DND-41 (cell line): ENCODE measurements at regions not wholly inside any gene's neighbourhood (a gene's known extent, or its start where the extent isn't known, plus 50 kb on each side); places are given as distances from the start of the nearest gene placed in this dataset.

Experiments used
- ATAC-seq: fragments of 200-7000 bp; cut with Tn5 transposase; 3 replicates; pipeline ENCODE4 v1.9.1; 2021; ENCODE audit warnings: low read depth; ENCODE audit not compliant: insufficient read depth
- DNase-seq: peaks from one replicate; pipeline ENCODE4 v3.0.0-alpha.2; 2020
- H2AFZ ChIP-seq: 2 replicates; pipeline ENCODE4 v1.6.0; 2012; ENCODE audit warnings: low read depth, low read length
- H3K27ac ChIP-seq: 2 replicates; pipeline ENCODE4 v1.5.1; 2012; ENCODE audit warnings: low read length, inconsistent platforms
- H3K27me3 ChIP-seq: fragments of 200-600 bp; sonication (generic); 2 replicates; pipeline ENCODE4 v1.6.0; 2012; ENCODE audit warnings: low read length, mild to moderate bottlenecking, inconsistent platforms; ENCODE audit not compliant: insufficient read depth, poor library complexity
- H3K36me3 ChIP-seq: 2 replicates; pipeline ENCODE4 v1.5.1; 2012; ENCODE audit warnings: low read length, inconsistent platforms; ENCODE audit not compliant: insufficient read depth
- H3K4me1 ChIP-seq: 2 replicates; pipeline ENCODE4 v1.5.1; 2012; ENCODE audit warnings: mild to moderate bottlenecking, low read length; ENCODE audit not compliant: insufficient read depth
- H3K4me2 ChIP-seq: 2 replicates; pipeline ENCODE4 v1.6.0; 2012; ENCODE audit warnings: mild to moderate bottlenecking, moderate library complexity, low read length, inconsistent platforms; ENCODE audit not compliant: insufficient read depth
- H3K4me3 ChIP-seq, 2 experiments: fragments of 200-600 bp in 1 of 2; shearing (Covaris generic) in 1 of 2; 2 replicates each; pipeline ENCODE4 v1.5.1; 2012 to 2016; ENCODE audit warnings: inconsistent platforms in 2 of 2, low read length in 2 of 2, mild to moderate bottlenecking in 2 of 2, low read depth in 1 of 2, moderate library complexity in 1 of 2
- H3K79me2 ChIP-seq: 2 replicates; pipeline ENCODE4 v1.6.0; 2012; ENCODE audit warnings: low read length, inconsistent platforms; ENCODE audit not compliant: insufficient read depth
- H3K9ac ChIP-seq: 2 replicates; pipeline ENCODE4 v1.6.0; 2012; ENCODE audit warnings: low read depth, mild to moderate bottlenecking, inconsistent platforms, low read length, moderate library complexity
- H3K9me3 ChIP-seq: 2 replicates; pipeline ENCODE4 v1.5.1; 2012; ENCODE audit warnings: low read length, moderate library complexity, mild to moderate bottlenecking, inconsistent platforms; ENCODE audit not compliant: insufficient read depth, severe bottlenecking
- H4K20me1 ChIP-seq: 2 replicates; pipeline ENCODE4 v1.6.0; 2012; ENCODE audit warnings: low read length; ENCODE audit not compliant: insufficient read depth
- CTCF ChIP-seq: IDR thresholded peaks from 2 replicates; pipeline ENCODE4 v1.5.1; 2012; ENCODE audit warnings: borderline replicate concordance, low read length, moderate library complexity, mild to moderate bottlenecking; ENCODE audit not compliant: poor library complexity, severe bottlenecking; ENCODE audit errors: extremely low read depth
- EZH2 ChIP-seq: IDR thresholded peaks from 3 replicates; pipeline ENCODE4 v1.6.1; 2012; ENCODE audit warnings: borderline replicate concordance, low read depth, mild to moderate bottlenecking, moderate library complexity, low read length, inconsistent platforms; ENCODE audit not compliant: severe bottlenecking

GRCh38 chr15:47639042-47639441 lies 78.3 kb upstream of the SEMA6D start:
- Histone ChIP-seq H3K9me3 (no peaks in the 10 kb centered on the region), H3K9ac (no peak overlapping the region), H3K27ac (no peak overlapping the region), H3K4me3 (no peak overlapping the region), H3K36me3 (no peaks in the 10 kb centered on the region), H3K4me2 (no peak overlapping the region), H2AFZ (no peak overlapping the region), H3K79me2 (no peaks in the 10 kb centered on the region), H3K27me3 (no peaks in the 10 kb centered on the region), H4K20me1 (no peaks in the 10 kb centered on the region), H3K4me1 (no peaks in the 10 kb centered on the region)
- ATAC-seq (no peak), DNase-seq (no peak)
- TF ChIP-seq CTCF (no peak), EZH2 (no peak)

- no peak for ATAC-seq
Observed at GRCh38 chr15:47640079-47640478, 77.2 kb upstream of the SEMA6D start.

GRCh38 chr15:47640901-47641300 lies 76.4 kb upstream of the SEMA6D start:
- Histone ChIP-seq H3K4me1 (no peaks in the 10 kb centered on the region), H3K9ac (no peak overlapping the region), H3K4me2 (no peak overlapping the region), H3K27ac (no peak overlapping the region), H3K36me3 (no peaks in the 10 kb centered on the region), H3K27me3 (no peaks in the 10 kb centered on the region), H4K20me1 (no peaks in the 10 kb centered on the region), H2AFZ (no peak overlapping the region), H3K9me3 (no peaks in the 10 kb centered on the region), H3K79me2 (no peaks in the 10 kb centered on the region), H3K4me3 (no peak overlapping the region)
- TF ChIP-seq EZH2 (no peak), CTCF (no peak)
- DNase-seq: no peak
- no peak for ATAC-seq

More at GRCh38 chr15:47640079-47640478, 77.2 kb upstream of the SEMA6D start:
- Histone ChIP-seq H2AFZ (no peak overlapping the region), H3K9ac (no peak overlapping the region), H4K20me1 (no peaks in the 10 kb centered on the region), H3K27ac (no peak overlapping the region), H3K79me2 (no peaks in the 10 kb centered on the region), H3K4me3 (no peak overlapping the region), H3K4me2 (no peak overlapping the region), H3K36me3 (no peaks in the 10 kb centered on the region), H3K9me3 (no peaks in the 10 kb centered on the region), H3K4me1 (no peaks in the 10 kb centered on the region), H3K27me3 (no peaks in the 10 kb centered on the region)
- no peak for DNase-seq
- TF ChIP-seq EZH2 (no peak), CTCF (no peak)

- ATAC-seq: no peak
Observed at GRCh38 chr15:47644722-47645121, 72.6 kb upstream of the SEMA6D start.

More at GRCh38 chr15:47644722-47645121, 72.6 kb upstream of the SEMA6D start:
- Histone ChIP-seq H3K4me3 (no peak overlapping the region), H3K4me1 (no peaks in the 10 kb centered on the region), H3K79me2 (no peaks in the 10 kb centered on the region), H3K36me3 (no peaks in the 10 kb centered on the region), H3K27ac (no peak overlapping the region), H3K4me2 (no peak overlapping the region), H3K9me3 (no peaks in the 10 kb centered on the region), H3K27me3 (no peaks in the 10 kb centered on the region), H3K9ac (no peak overlapping the region), H4K20me1 (no peaks in the 10 kb centered on the region), H2AFZ (no peak overlapping the region)
- no peak for TF ChIP-seq EZH2
- DNase-seq: no peak
